ENCODE measurements at regions not wholly inside any gene's neighbourhood (a gene's known extent, or its start where the extent isn't known, plus 50 kb on each side); places are given as distances from the start of the nearest gene placed in this dataset.

- Mint-ChIP-seq H3K36me3 (ENCODE audit: low read depth) (peaks cover 12% of the 10 kb centered on the region), H3K27me3 (ENCODE audit: low read depth) (no peaks in the 10 kb centered on the region), H3K9me3 (no peaks in the 10 kb centered on the region), H3K27ac (ENCODE audit: unreplicated experiment) (no peak overlapping the region), H3K4me1 (no peaks in the 10 kb centered on the region), H3K4me3 (no peak overlapping the region)
- no peak for TF ChIP-seq CTCF (conservative IDR thresholded peaks at IDR 0.05)
- DNase-seq (ENCODE audit: low read depth, low spot score): no peak
Measured at GRCh38 chr7:67343114-67343513, 346.5 kb downstream of the TYW1 start.

GRCh38 chr7:67343572-67343971 lies 346.9 kb downstream of the TYW1 start:
- Mint-ChIP-seq H3K9me3 (no peaks in the 10 kb centered on the region), H3K27me3 (ENCODE audit: low read depth) (no peaks in the 10 kb centered on the region), H3K36me3 (ENCODE audit: low read depth) (peaks cover 12% of the 10 kb centered on the region), H3K4me1 (no peaks in the 10 kb centered on the region), H3K4me3 (no peak overlapping the region), H3K27ac (ENCODE audit: unreplicated experiment) (no peak overlapping the region)
- no peak for DNase-seq (ENCODE audit: low read depth, low spot score)
- no peak for TF ChIP-seq CTCF (conservative IDR thresholded peaks at IDR 0.05)

- TF ChIP-seq CTCF (conservative IDR thresholded peaks at IDR 0.05): no peak
- H3K4me3 Mint-ChIP-seq: no peak overlapping the region
- no peaks in the 10 kb centered on the region for H3K27me3 Mint-ChIP-seq (ENCODE audit: low read depth)
- no peak for DNase-seq (ENCODE audit: low read depth, low spot score)
- H3K36me3 Mint-ChIP-seq (ENCODE audit: low read depth): peaks cover 12% of the 10 kb centered on the region
- no peaks in the 10 kb centered on the region for H3K9me3 Mint-ChIP-seq
- H3K4me1 Mint-ChIP-seq: no peaks in the 10 kb centered on the region
- no peak overlapping the region for H3K27ac Mint-ChIP-seq (ENCODE audit: unreplicated experiment)
Measured at GRCh38 chr7:67344481-67345193, 348.0 kb downstream of the TYW1 start.

- Mint-ChIP-seq H3K4me3 (no peak overlapping the region), H3K27ac (ENCODE audit: unreplicated experiment) (no peak overlapping the region), H3K9me3 (no peaks in the 10 kb centered on the region), H3K36me3 (ENCODE audit: low read depth) (peaks cover 7% of the 10 kb centered on the region), H3K4me1 (no peaks in the 10 kb centered on the region), H3K27me3 (ENCODE audit: low read depth) (no peaks in the 10 kb centered on the region)
- no peak for DNase-seq (ENCODE audit: low read depth, low spot score)
- no peak for TF ChIP-seq CTCF (conservative IDR thresholded peaks at IDR 0.05)
Measured at GRCh38 chr7:67346126-67346525, 349.5 kb downstream of the TYW1 start.

GRCh38 chr7:67346876-67347275 lies 350.2 kb downstream of the TYW1 start:
- no peak overlapping the region for H3K4me3 Mint-ChIP-seq
- H3K27ac Mint-ChIP-seq (ENCODE audit: unreplicated experiment): no peak overlapping the region
- DNase-seq (ENCODE audit: low read depth, low spot score): no peak
- no peak for TF ChIP-seq CTCF (conservative IDR thresholded peaks at IDR 0.05)
- no peaks in the 10 kb centered on the region for H3K9me3 Mint-ChIP-seq
- H3K4me1 Mint-ChIP-seq: no peaks in the 10 kb centered on the region
- H3K36me3 Mint-ChIP-seq (ENCODE audit: low read depth): peaks cover 7% of the 10 kb centered on the region
- no peaks in the 10 kb centered on the region for H3K27me3 Mint-ChIP-seq (ENCODE audit: low read depth)
